Keratinocyte (primary cell): ENCODE measurements at regions not wholly inside any gene's neighbourhood (a gene's known extent, or its start where the extent isn't known, plus 50 kb on each side); places are given as distances from the start of the nearest gene placed in this dataset.

Source experiments
- DNase-seq: peaks from one replicate; pipeline ENCODE4 v3.0.0-alpha.2; 2011; ENCODE audit warnings: low read depth, missing footprints, low spot score
- FAIRE-seq: peaks from 2 replicates; lab custom pipeline; 2011; peaks lifted over from hg19 to GRCh38; lab: Jason Lieb, UNC
- H2AFZ ChIP-seq: 2 replicates; pipeline ENCODE4 v1.6.0; 2012; ENCODE audit warnings: low read length, control low read depth, inconsistent platforms; ENCODE audit not compliant: control insufficient read depth
- H3K27ac ChIP-seq: 2 replicates; pipeline ENCODE4 v1.5.1; 2011; ENCODE audit warnings: low read length; ENCODE audit not compliant: control insufficient read depth, insufficient read depth
- H3K27me3 ChIP-seq: 3 replicates; pipeline ENCODE4 v1.6.0; 2011; ENCODE audit warnings: low read length; ENCODE audit not compliant: control insufficient read depth, insufficient read depth; ENCODE audit errors: extremely low read depth
- H3K36me3 ChIP-seq, 2 experiments: 2 replicates in 1 of 2; 3 replicates in 1 of 2; pipeline ENCODE4 v1.5.1; 2011; ENCODE audit warnings: low read length in 2 of 2, mild to moderate bottlenecking in 1 of 2; ENCODE audit not compliant: control insufficient read depth in 2 of 2, insufficient read depth in 2 of 2; ENCODE audit errors: extremely low read depth in 1 of 2
- H3K4me1 ChIP-seq: 3 replicates; pipeline ENCODE4 v1.5.1; 2011; ENCODE audit warnings: low read length; ENCODE audit not compliant: control insufficient read depth, insufficient read depth; ENCODE audit errors: extremely low read depth
- H3K4me2 ChIP-seq: 3 replicates; pipeline ENCODE4 v1.6.0; 2011; ENCODE audit warnings: low read depth, low read length; ENCODE audit not compliant: control insufficient read depth, insufficient read depth; ENCODE audit errors: extremely low read depth
- H3K4me3 ChIP-seq, 3 experiments: fragments of 200-600 bp in 1 of 3; sonication (generic) in 1 of 3; 2 replicates in 2 of 3; 3 replicates in 1 of 3; pipeline ENCODE4 v1.5.1; 2011 to 2016; ENCODE audit warnings: low read length in 3 of 3, mild to moderate bottlenecking in 3 of 3, control low read depth in 2 of 3, inconsistent platforms in 1 of 3, low read depth in 1 of 3, mixed read lengths in 1 of 3, mixed run types in 1 of 3, moderate library complexity in 1 of 3; ENCODE audit not compliant: control insufficient read depth in 2 of 3, insufficient read depth in 2 of 3; ENCODE audit errors: extremely low read depth in 1 of 3
- H3K79me2 ChIP-seq: 2 replicates; pipeline ENCODE4 v1.6.0; 2012; ENCODE audit warnings: low read length; ENCODE audit not compliant: control insufficient read depth, insufficient read depth
- H3K9ac ChIP-seq: 3 replicates; pipeline ENCODE4 v1.6.0; 2011; ENCODE audit warnings: low read length; ENCODE audit not compliant: control insufficient read depth, insufficient read depth; ENCODE audit errors: extremely low read depth
- H3K9me1 ChIP-seq: 3 replicates; pipeline ENCODE4 v1.6.0; 2011; ENCODE audit warnings: low read length; ENCODE audit not compliant: control insufficient read depth, insufficient read depth; ENCODE audit errors: extremely low read depth
- H3K9me3 ChIP-seq: 2 replicates; pipeline ENCODE4 v1.5.1; 2012; ENCODE audit warnings: low read depth, low read length; ENCODE audit not compliant: control insufficient read depth
- H4K20me1 ChIP-seq: 3 replicates; pipeline ENCODE4 v1.6.0; 2011; ENCODE audit warnings: low read length; ENCODE audit not compliant: control insufficient read depth, insufficient read depth; ENCODE audit errors: extremely low read depth
- EZH2 ChIP-seq: IDR thresholded peaks from one replicate; pipeline ENCODE4 v1.6.1; 2012; ENCODE audit warnings: inconsistent platforms, mild to moderate bottlenecking, low read length, moderate library complexity
- dilution Hi-C: fragments of 300-500 bp; cut with MboI; formaldehyde crosslinking; loops from one replicate; pipeline ENCODE4 v1.7.0; 2020; ENCODE audit warnings: low sequenced_read_pairs; ENCODE audit not compliant: extremely low pct_ligation_motif_present
- TF ChIP-seq, protein P1 (sequence below), 3 experiments: IDR thresholded peaks in 1 of 3; conservative IDR thresholded peaks in 1 of 3; optimal IDR thresholded peaks in 1 of 3; 2 replicates in 2 of 3; 3 replicates in 1 of 3; pipeline versions ENCODE3 to v1.5.1; 2011; ENCODE audit warnings: low read length in 3 of 3, mild to moderate bottlenecking in 3 of 3, moderate library complexity in 2 of 3, control low read depth in 1 of 3, inconsistent platforms in 1 of 3; ENCODE audit not compliant: insufficient read depth in 2 of 3; ENCODE audit errors: extremely low read depth in 1 of 3

- H3K27me3 ChIP-seq, result no peaks in the 10 kb centered on the region
- H4K20me1 ChIP-seq, result no peaks in the 10 kb centered on the region
- no peaks in the 10 kb centered on the region for H3K9me3 ChIP-seq
- H3K27ac ChIP-seq, result no peak overlapping the region
- FAIRE-seq (no peak), DNase-seq (no peak)
- no peaks in the 10 kb centered on the region for H3K36me3 ChIP-seq
- no peak overlapping the region for H3K9ac ChIP-seq
- H2AFZ ChIP-seq, result no peak overlapping the region
- dilution Hi-C loops, result no loop called here
- H3K4me2 ChIP-seq, result no peak overlapping the region
- no peaks in the 10 kb centered on the region for H3K9me1 ChIP-seq
- H3K4me1 ChIP-seq, result no peaks in the 10 kb centered on the region
- H3K79me2 ChIP-seq, result no peaks in the 10 kb centered on the region
- no peak overlapping the region for H3K4me3 ChIP-seq
- TF ChIP-seq, protein P1, sequence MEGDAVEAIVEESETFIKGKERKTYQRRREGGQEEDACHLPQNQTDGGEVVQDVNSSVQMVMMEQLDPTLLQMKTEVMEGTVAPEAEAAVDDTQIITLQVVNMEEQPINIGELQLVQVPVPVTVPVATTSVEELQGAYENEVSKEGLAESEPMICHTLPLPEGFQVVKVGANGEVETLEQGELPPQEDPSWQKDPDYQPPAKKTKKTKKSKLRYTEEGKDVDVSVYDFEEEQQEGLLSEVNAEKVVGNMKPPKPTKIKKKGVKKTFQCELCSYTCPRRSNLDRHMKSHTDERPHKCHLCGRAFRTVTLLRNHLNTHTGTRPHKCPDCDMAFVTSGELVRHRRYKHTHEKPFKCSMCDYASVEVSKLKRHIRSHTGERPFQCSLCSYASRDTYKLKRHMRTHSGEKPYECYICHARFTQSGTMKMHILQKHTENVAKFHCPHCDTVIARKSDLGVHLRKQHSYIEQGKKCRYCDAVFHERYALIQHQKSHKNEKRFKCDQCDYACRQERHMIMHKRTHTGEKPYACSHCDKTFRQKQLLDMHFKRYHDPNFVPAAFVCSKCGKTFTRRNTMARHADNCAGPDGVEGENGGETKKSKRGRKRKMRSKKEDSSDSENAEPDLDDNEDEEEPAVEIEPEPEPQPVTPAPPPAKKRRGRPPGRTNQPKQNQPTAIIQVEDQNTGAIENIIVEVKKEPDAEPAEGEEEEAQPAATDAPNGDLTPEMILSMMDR (optimal IDR thresholded peaks at IDR 0.05 in 1 of 3, IDR thresholded peaks at IDR 0.05 in 1 of 3, conservative IDR thresholded peaks at IDR 0.05 in 1 of 3; ENCODE audit: extremely low read depth in 1 of 3, insufficient read depth in 2 of 3, low read length in 3 of 3), result no peak
- TF ChIP-seq EZH2, result no peak
Measured at GRCh38 chr9:82612942-82613341, 450.0 kb downstream of the RASEF start.

DNA sequence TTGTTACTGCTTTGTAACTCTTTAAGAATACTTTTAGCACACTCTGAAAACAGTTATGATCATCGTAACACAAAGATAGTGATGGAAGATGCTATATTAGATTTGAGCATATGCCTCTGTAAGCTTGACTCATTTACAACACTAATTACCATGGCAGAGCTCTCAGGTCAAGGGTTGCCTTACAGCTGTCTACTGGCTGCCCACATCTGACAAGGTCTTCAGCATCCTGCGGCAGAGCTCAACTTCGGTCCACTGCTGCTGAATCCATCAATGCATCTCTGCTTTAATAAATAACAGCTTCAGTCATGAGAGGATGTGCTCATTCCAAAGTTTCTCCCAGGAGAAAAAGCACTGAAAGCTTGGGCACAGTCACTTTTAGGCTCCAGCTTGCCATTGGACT, 449.4 kb downstream of the RASEF start:
- dilution Hi-C loops, result no loop called here
- TF ChIP-seq, protein P1 (optimal IDR thresholded peaks at IDR 0.05 in 1 of 3, IDR thresholded peaks at IDR 0.05 in 1 of 3, conservative IDR thresholded peaks at IDR 0.05 in 1 of 3; ENCODE audit: extremely low read depth in 1 of 3, insufficient read depth in 2 of 3, low read length in 3 of 3), result no peak
- no peak for TF ChIP-seq EZH2
- Histone ChIP-seq H3K4me3 (no peak overlapping the region), H3K27ac (no peak overlapping the region), H3K9me1 (no peaks in the 10 kb centered on the region), H3K4me2 (no peak overlapping the region), H3K9ac (no peak overlapping the region), H3K36me3 (no peaks in the 10 kb centered on the region), H3K79me2 (no peaks in the 10 kb centered on the region), H3K9me3 (no peaks in the 10 kb centered on the region), H3K4me1 (no peaks in the 10 kb centered on the region), H4K20me1 (no peaks in the 10 kb centered on the region), H2AFZ (no peak overlapping the region), H3K27me3 (no peaks in the 10 kb centered on the region)
- FAIRE-seq (no peak), DNase-seq (no peak)
